Neural progenitor cell (in vitro differentiated cells): ENCODE measurements at regions not wholly inside any gene's neighbourhood (a gene's known extent, or its start where the extent isn't known, plus 50 kb on each side); places are given as distances from the start of the nearest gene placed in this dataset.

Experiments used
- DNase-seq: peaks from one replicate; pipeline ENCODE4 v3.0.0-alpha.2; 2016; ENCODE audit warnings: low spot score
- H2AFZ ChIP-seq: fragments of 200-600 bp; sonication (generic); replicated peaks from 2 replicates; pipeline ENCODE4 v1.6.1; 2016; ENCODE audit warnings: antibody characterized with exemption
- H3F3A ChIP-seq: fragments of 200-600 bp; sonication (generic); 2 replicates; pipeline ENCODE4 v1.6.1; 2016; ENCODE audit warnings: antibody characterized with exemption, low read depth
- H3K27ac ChIP-seq: fragments of 200-600 bp; sonication (generic); 2 replicates; pipeline ENCODE4 v1.5.1; 2016; ENCODE audit warnings: mild to moderate bottlenecking
- H3K27me3 ChIP-seq: fragments of 200-600 bp; sonication (generic); 2 replicates; pipeline ENCODE4 v1.6.1; 2016; ENCODE audit warnings: mild to moderate bottlenecking, moderate library complexity
- H3K36me3 ChIP-seq: fragments of 200-600 bp; sonication (generic); 2 replicates; pipeline ENCODE4 v1.5.1; 2016
- H3K4me1 ChIP-seq: fragments of 200-600 bp; sonication (generic); 2 replicates; pipeline ENCODE4 v1.6.1; 2016; ENCODE audit warnings: mixed run types
- H3K4me2 ChIP-seq: fragments of 200-600 bp; sonication (generic); 2 replicates; pipeline ENCODE4 v1.6.1; 2016
- H3K4me3 ChIP-seq: fragments of 200-600 bp; sonication (generic); 2 replicates; pipeline ENCODE4 v1.5.1; 2016
- H3K79me2 ChIP-seq: fragments of 200-600 bp; sonication (generic); 2 replicates; pipeline ENCODE4 v1.6.1; 2016; ENCODE audit warnings: low read depth
- H3K9ac ChIP-seq: fragments of 200-600 bp; sonication (generic); 2 replicates; pipeline ENCODE4 v1.6.1; 2016
- H3K9me3 ChIP-seq: fragments of 200-600 bp; sonication (generic); 2 replicates; pipeline ENCODE4 v1.5.1; 2016; ENCODE audit warnings: low read depth
- H4K20me1 ChIP-seq: fragments of 200-600 bp; sonication (generic); 2 replicates; pipeline ENCODE4 v1.6.1; 2016; ENCODE audit warnings: low read depth
- H3K27ac Mint-ChIP-seq: 3 replicates; pipeline ENCODE4 v1.8.0; 2021; ENCODE audit warnings: mixed read lengths
- H3K27me3 Mint-ChIP-seq: 2 replicates; pipeline ENCODE4 v1.8.0; 2022; ENCODE audit warnings: low read depth, mild to moderate bottlenecking, inconsistent platforms, moderate library complexity, mixed read lengths; ENCODE audit not compliant: insufficient read depth
- H3K36me3 Mint-ChIP-seq: 3 replicates; pipeline ENCODE4 v1.8.0; 2021; ENCODE audit warnings: mixed read lengths
- H3K4me1 Mint-ChIP-seq: 3 replicates; pipeline ENCODE4 v1.8.0; 2021; ENCODE audit warnings: mixed read lengths
- H3K4me3 Mint-ChIP-seq: 3 replicates; pipeline ENCODE4 v1.8.0; 2021; ENCODE audit warnings: mild to moderate bottlenecking, moderate library complexity, mixed read lengths
- H3K9me3 Mint-ChIP-seq: 3 replicates; pipeline ENCODE4 v1.8.0; 2020; ENCODE audit warnings: mixed read lengths
- CTCF ChIP-seq: fragments of 200-600 bp; sonication (generic); IDR thresholded peaks from 2 replicates; pipeline ENCODE4 v1.5.1; 2017; ENCODE audit warnings: antibody characterized with exemption, mild to moderate bottlenecking
- EZH2 ChIP-seq: fragments of 200-600 bp; sonication (generic); IDR thresholded peaks from 2 replicates; pipeline ENCODE4 v1.6.1; 2017; ENCODE audit warnings: antibody characterized with exemption, mild to moderate bottlenecking, moderate library complexity
- EZH2phosphoT487 ChIP-seq: fragments of 200-600 bp; sonication (generic); IDR thresholded peaks from 2 replicates; pipeline ENCODE4 v1.6.1; 2017; ENCODE audit warnings: antibody characterized with exemption

- Histone ChIP-seq H3K9ac (no peak overlapping the region), H3K9me3 (no peaks in the 10 kb centered on the region), H3K4me2 (no peak overlapping the region), H3K4me1 (no peaks in the 10 kb centered on the region), H3K79me2 (no peaks in the 10 kb centered on the region), H3K36me3 (no peaks in the 10 kb centered on the region), H3K27me3 (no peaks in the 10 kb centered on the region), H3K27ac (no peak overlapping the region), H3F3A (no peaks in the 10 kb centered on the region), H2AFZ (no peak overlapping the region), H4K20me1 (no peaks in the 10 kb centered on the region), H3K4me3 (no peak overlapping the region)
- TF ChIP-seq EZH2: no peak
- TF ChIP-seq EZH2phosphoT487: no peak
- peak; percentile 67 for TF ChIP-seq CTCF
- no peaks in the 10 kb centered on the region for H3K36me3 Mint-ChIP-seq
- DNase-seq: peak; percentile 59
- no peaks in the 10 kb centered on the region for H3K27me3 Mint-ChIP-seq
- H3K4me1 Mint-ChIP-seq: no peaks in the 10 kb centered on the region
- no peak overlapping the region for H3K27ac Mint-ChIP-seq
- no peaks in the 10 kb centered on the region for H3K9me3 Mint-ChIP-seq
- no peak overlapping the region for H3K4me3 Mint-ChIP-seq
Measured at GRCh38 chr9:115883467-115884329, 269.9 kb upstream of the PAPPA start.

- Histone ChIP-seq H3F3A (no peaks in the 10 kb centered on the region), H4K20me1 (no peaks in the 10 kb centered on the region), H3K9me3 (no peaks in the 10 kb centered on the region), H3K36me3 (no peaks in the 10 kb centered on the region), H3K27me3 (no peaks in the 10 kb centered on the region), H3K4me3 (no peak overlapping the region), H3K79me2 (no peaks in the 10 kb centered on the region), H3K27ac (no peak overlapping the region), H3K4me2 (no peak overlapping the region), H3K9ac (no peak overlapping the region), H3K4me1 (no peaks in the 10 kb centered on the region), H2AFZ (no peak overlapping the region)
- TF ChIP-seq CTCF (no peak), EZH2phosphoT487 (no peak), EZH2 (no peak)
- Mint-ChIP-seq H3K9me3 (no peaks in the 10 kb centered on the region), H3K36me3 (no peaks in the 10 kb centered on the region), H3K27ac (no peak overlapping the region), H3K27me3 (no peaks in the 10 kb centered on the region), H3K4me1 (no peaks in the 10 kb centered on the region), H3K4me3 (no peak overlapping the region)
- no peak for DNase-seq
Measured at GRCh38 chr9:115884846-115885245, 268.7 kb upstream of the PAPPA start.

- H3K9me3 ChIP-seq: no peaks in the 10 kb centered on the region
- no peaks in the 10 kb centered on the region for H3K27me3 Mint-ChIP-seq
Measured at GRCh38 chr9:115888131-115888530, 265.5 kb upstream of the PAPPA start.

More at GRCh38 chr9:115888131-115888530, 265.5 kb upstream of the PAPPA start:
- Histone ChIP-seq H2AFZ (no peak overlapping the region), H3K79me2 (no peaks in the 10 kb centered on the region), H3K4me2 (no peak overlapping the region), H3K4me1 (no peaks in the 10 kb centered on the region), H3F3A (no peaks in the 10 kb centered on the region), H3K9ac (no peak overlapping the region), H3K4me3 (no peak overlapping the region), H3K27me3 (no peaks in the 10 kb centered on the region), H4K20me1 (no peaks in the 10 kb centered on the region), H3K36me3 (no peaks in the 10 kb centered on the region), H3K27ac (no peak overlapping the region)
- Mint-ChIP-seq H3K9me3 (no peaks in the 10 kb centered on the region), H3K4me3 (no peak overlapping the region), H3K27ac (no peak overlapping the region), H3K4me1 (no peaks in the 10 kb centered on the region), H3K36me3 (no peaks in the 10 kb centered on the region)
- no peak for TF ChIP-seq EZH2
- TF ChIP-seq CTCF: no peak
- no peak for TF ChIP-seq EZH2phosphoT487
- DNase-seq: no peak
